ENCODE measurements at regions not wholly inside any gene's neighbourhood (a gene's known extent, or its start where the extent isn't known, plus 50 kb on each side); places are given as distances from the start of the nearest gene placed in this dataset.

- TF ChIP-seq EZH2 (IDR thresholded peaks at IDR 0.05) = no peak
- no peak for TF ChIP-seq CTCF (IDR thresholded peaks at IDR 0.05 in 2 of 3, conservative IDR thresholded peaks at IDR 0.05 in 1 of 3; ENCODE audit: borderline replicate concordance in 1 of 3, insufficient read depth in 1 of 3, low read depth in 2 of 3, low read length in 2 of 3)
- no peak for TF ChIP-seq ATF3 (IDR thresholded peaks at IDR 0.05)
- TF ChIP-seq POLR2A (IDR thresholded peaks at IDR 0.05; ENCODE audit: borderline replicate concordance, extremely low read depth, insufficient read depth, insufficient read length) = no peak
Observed at GRCh38 chr5:3149899-3150298, 398.4 kb upstream of the IRX2 start.
